ENCODE measurements at regions not wholly inside any gene's neighbourhood (a gene's known extent, or its start where the extent isn't known, plus 50 kb on each side); places are given as distances from the start of the nearest gene placed in this dataset.

DNA sequence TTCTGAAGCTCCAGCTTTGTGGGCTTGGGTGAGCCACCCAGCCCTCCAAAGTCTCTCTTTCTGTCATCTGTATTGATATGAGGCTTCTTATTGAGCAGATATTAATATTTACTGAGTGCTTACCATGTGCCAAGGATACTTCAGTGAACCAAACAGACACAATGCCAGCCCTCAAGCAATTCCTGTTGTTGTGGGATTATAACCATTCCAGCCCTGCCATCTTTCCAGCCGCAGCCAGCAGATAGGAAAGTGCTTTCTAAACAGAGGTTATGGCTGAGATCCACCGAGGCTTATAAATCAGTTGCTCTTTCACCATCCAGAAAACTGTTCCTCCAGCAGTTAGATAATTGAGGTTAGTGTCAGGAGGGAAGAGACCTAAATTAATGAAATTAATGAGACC, 137.7 kb upstream of the ALDH1B1 start:
- ChIA-PET CTCF (no interaction called here), POLR2A (ENCODE audit: unreplicated experiment) (no interaction called here)
- Histone ChIP-seq H3K4me1 (replicated peaks; ENCODE audit: insufficient read depth) (no peaks in the 10 kb centered on the region), H3K27ac (no peak overlapping the region), H3K9me2 (ENCODE audit: insufficient read depth) (no peaks in the 10 kb centered on the region), H4K20me1 (ENCODE audit: insufficient read depth) (no peaks in the 10 kb centered on the region), H3F3A (ENCODE audit: insufficient read depth, low read depth) (no peaks in the 10 kb centered on the region), H3K9me3 (ENCODE audit: insufficient read depth, low read depth) (no peaks in the 10 kb centered on the region), H3K79me2 (ENCODE audit: low read depth) (no peaks in the 10 kb centered on the region), H3K36me3 (ENCODE audit: low read depth) (no peaks in the 10 kb centered on the region), H3K4me3 (no peak overlapping the region), H2AFZ (no peak overlapping the region), H3K27me3 (ENCODE audit: insufficient read depth, low read depth) (no peaks in the 10 kb centered on the region), H3K4me2 (no peak overlapping the region)
- BruUV-seq (replicated peaks), result no TSS peak
- no peak for DNase-seq
- TF ChIP-seq, protein P1, sequence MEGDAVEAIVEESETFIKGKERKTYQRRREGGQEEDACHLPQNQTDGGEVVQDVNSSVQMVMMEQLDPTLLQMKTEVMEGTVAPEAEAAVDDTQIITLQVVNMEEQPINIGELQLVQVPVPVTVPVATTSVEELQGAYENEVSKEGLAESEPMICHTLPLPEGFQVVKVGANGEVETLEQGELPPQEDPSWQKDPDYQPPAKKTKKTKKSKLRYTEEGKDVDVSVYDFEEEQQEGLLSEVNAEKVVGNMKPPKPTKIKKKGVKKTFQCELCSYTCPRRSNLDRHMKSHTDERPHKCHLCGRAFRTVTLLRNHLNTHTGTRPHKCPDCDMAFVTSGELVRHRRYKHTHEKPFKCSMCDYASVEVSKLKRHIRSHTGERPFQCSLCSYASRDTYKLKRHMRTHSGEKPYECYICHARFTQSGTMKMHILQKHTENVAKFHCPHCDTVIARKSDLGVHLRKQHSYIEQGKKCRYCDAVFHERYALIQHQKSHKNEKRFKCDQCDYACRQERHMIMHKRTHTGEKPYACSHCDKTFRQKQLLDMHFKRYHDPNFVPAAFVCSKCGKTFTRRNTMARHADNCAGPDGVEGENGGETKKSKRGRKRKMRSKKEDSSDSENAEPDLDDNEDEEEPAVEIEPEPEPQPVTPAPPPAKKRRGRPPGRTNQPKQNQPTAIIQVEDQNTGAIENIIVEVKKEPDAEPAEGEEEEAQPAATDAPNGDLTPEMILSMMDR (conservative IDR thresholded peaks at IDR 0.05), result no peak
- no peak for TF ChIP-seq EZH2 (IDR thresholded peaks at IDR 0.05; ENCODE audit: low read depth)
- intact Hi-C loops (cut with micrococcal nuclease; ENCODE audit: unreplicated experiment), result no loop called here

DNA sequence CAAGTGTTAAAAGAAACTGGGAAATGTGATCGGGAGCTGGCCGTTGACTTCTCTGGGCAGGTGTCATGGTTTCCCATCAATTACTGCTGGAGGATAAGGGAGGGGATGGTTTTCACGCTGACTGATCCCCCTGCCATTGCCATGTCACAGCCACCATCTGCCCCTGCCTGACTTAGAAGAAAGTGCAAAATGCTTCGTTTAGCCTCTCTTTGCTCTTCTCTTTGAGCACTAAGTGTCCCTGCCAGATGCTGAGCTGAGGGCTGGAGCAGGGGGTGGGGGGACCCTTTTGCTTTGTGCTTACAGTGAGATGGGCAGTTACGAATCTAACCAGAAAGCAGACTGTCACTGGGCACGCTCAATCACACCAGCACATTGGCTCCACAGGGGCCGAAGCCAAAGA, 138.4 kb upstream of the ALDH1B1 start:
- ChIA-PET CTCF (no interaction called here), POLR2A (ENCODE audit: unreplicated experiment) (no interaction called here)
- H3K27me3 ChIP-seq (ENCODE audit: insufficient read depth, low read depth), result no peaks in the 10 kb centered on the region
- H2AFZ ChIP-seq, result no peak overlapping the region
- TF ChIP-seq EZH2 (IDR thresholded peaks at IDR 0.05; ENCODE audit: low read depth), result no peak
- TF ChIP-seq, protein P1 (conservative IDR thresholded peaks at IDR 0.05), result no peak
- intact Hi-C loops (cut with micrococcal nuclease; ENCODE audit: unreplicated experiment), result no loop called here
- no peaks in the 10 kb centered on the region for H3F3A ChIP-seq (ENCODE audit: insufficient read depth, low read depth)
- no peaks in the 10 kb centered on the region for H4K20me1 ChIP-seq (ENCODE audit: insufficient read depth)
- no peaks in the 10 kb centered on the region for H3K9me2 ChIP-seq (ENCODE audit: insufficient read depth)
- H3K36me3 ChIP-seq (ENCODE audit: low read depth), result no peaks in the 10 kb centered on the region
- no TSS peak for BruUV-seq (replicated peaks)
- no peaks in the 10 kb centered on the region for H3K9me3 ChIP-seq (ENCODE audit: insufficient read depth, low read depth)
- no peak overlapping the region for H3K4me3 ChIP-seq
- H3K79me2 ChIP-seq (ENCODE audit: low read depth), result no peaks in the 10 kb centered on the region
- H3K27ac ChIP-seq, result no peak overlapping the region
- no peaks in the 10 kb centered on the region for H3K4me1 ChIP-seq (replicated peaks; ENCODE audit: insufficient read depth)
- H3K4me2 ChIP-seq, result no peak overlapping the region
- DNase-seq, result no peak

DNA sequence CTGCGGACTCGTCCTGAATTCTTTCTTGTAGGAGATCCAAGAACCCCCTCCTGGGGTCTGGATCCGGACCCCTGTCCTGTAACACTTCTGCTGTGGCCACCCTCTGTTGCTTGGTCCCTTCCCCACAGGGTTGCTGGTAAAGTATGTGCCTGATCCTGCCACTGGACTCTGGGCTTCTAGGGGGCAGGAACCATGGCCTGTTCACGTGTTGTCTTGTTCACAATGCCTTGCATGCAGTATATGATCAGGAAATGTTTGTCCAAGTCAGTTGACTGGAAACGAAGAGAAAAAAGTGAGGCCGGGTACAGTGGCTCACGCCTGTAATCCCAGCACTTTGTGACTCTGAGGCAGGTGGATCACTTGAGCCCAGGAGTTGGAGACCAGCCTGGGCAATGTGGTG, 139.3 kb upstream of the ALDH1B1 start:
- intact Hi-C loops (cut with micrococcal nuclease; ENCODE audit: unreplicated experiment), result no loop called here
- no peaks in the 10 kb centered on the region for H3K9me2 ChIP-seq (ENCODE audit: insufficient read depth)
- no peaks in the 10 kb centered on the region for H3K36me3 ChIP-seq (ENCODE audit: low read depth)
- no peak overlapping the region for H3K27ac ChIP-seq
- ChIA-PET CTCF (no interaction called here), POLR2A (ENCODE audit: unreplicated experiment) (no interaction called here)
- TF ChIP-seq EZH2 (IDR thresholded peaks at IDR 0.05; ENCODE audit: low read depth), result no peak
- TF ChIP-seq, protein P1 (conservative IDR thresholded peaks at IDR 0.05), result no peak
- no peak overlapping the region for H3K4me2 ChIP-seq
- no peaks in the 10 kb centered on the region for H3K79me2 ChIP-seq (ENCODE audit: low read depth)
- no peaks in the 10 kb centered on the region for H3F3A ChIP-seq (ENCODE audit: insufficient read depth, low read depth)
- H3K4me1 ChIP-seq (replicated peaks; ENCODE audit: insufficient read depth), result no peaks in the 10 kb centered on the region
- no peak overlapping the region for H3K4me3 ChIP-seq
- H2AFZ ChIP-seq, result no peak overlapping the region
- H3K9me3 ChIP-seq (ENCODE audit: insufficient read depth, low read depth), result no peaks in the 10 kb centered on the region
- no TSS peak for BruUV-seq (replicated peaks)
- no peaks in the 10 kb centered on the region for H4K20me1 ChIP-seq (ENCODE audit: insufficient read depth)
- no peak for DNase-seq
- no peaks in the 10 kb centered on the region for H3K27me3 ChIP-seq (ENCODE audit: insufficient read depth, low read depth)
